ENCODE measurements at regions not wholly inside any gene's neighbourhood (a gene's known extent, or its start where the extent isn't known, plus 50 kb on each side); places are given as distances from the start of the nearest gene placed in this dataset.
"Not testable (repeated sequence)": the region's sequence is repeated elsewhere in the genome, so short reads cannot be mapped to it uniquely, and the experiment has no call there.

- no peak for DNase-seq (ENCODE audit: low spot score)
Observed at GRCh38 chr13:58994777-58995176, 1169.0 kb downstream of the DIAPH3 start.

- DNase-seq (ENCODE audit: low spot score), result no peak
Observed at GRCh38 chr13:58998716-58999115, 1165.0 kb downstream of the DIAPH3 start.

- DNase-seq (ENCODE audit: low spot score), result no peak
Observed at GRCh38 chr13:58999851-59000250, 1163.9 kb downstream of the DIAPH3 start.

- DNase-seq (ENCODE audit: low spot score), result no peak
Observed at GRCh38 chr13:59000770-59001169, 1163.0 kb downstream of the DIAPH3 start.

GRCh38 chr13:59012731-59013130 lies 1151.0 kb downstream of the DIAPH3 start:
- DNase-seq (ENCODE audit: low spot score), result no peak

- no peak for DNase-seq (ENCODE audit: low spot score)
Observed at GRCh38 chr13:59016250-59016649, 1147.5 kb downstream of the DIAPH3 start.

GRCh38 chr13:59024434-59024833 lies 1139.3 kb downstream of the DIAPH3 start:
- DNase-seq (ENCODE audit: low spot score), result no peak

- peak; percentile 4 for DNase-seq (ENCODE audit: low spot score)
Observed at GRCh38 chr13:59034198-59034597, 1129.5 kb downstream of the DIAPH3 start.

- no peak for DNase-seq (ENCODE audit: low spot score)
Observed at GRCh38 chr13:59038824-59039223, 1124.9 kb downstream of the DIAPH3 start.

- DNase-seq (ENCODE audit: low spot score), result no peak
Observed at GRCh38 chr13:59043016-59043415, 1120.7 kb downstream of the DIAPH3 start.

GRCh38 chr13:59047546-59047945 lies 1116.2 kb downstream of the DIAPH3 start:
- no peak for DNase-seq (ENCODE audit: low spot score)

- no peak for DNase-seq (ENCODE audit: low spot score)
Observed at GRCh38 chr13:59061621-59062020, 1102.1 kb downstream of the DIAPH3 start.

GRCh38 chr13:59064042-59064441 lies 1099.7 kb downstream of the DIAPH3 start:
- no peak for DNase-seq (ENCODE audit: low spot score)

- DNase-seq (ENCODE audit: low spot score), result not testable (repeated sequence)
Observed at GRCh38 chr13:59076386-59076785, 1087.3 kb downstream of the DIAPH3 start.

- DNase-seq (ENCODE audit: low spot score), result no peak
Observed at GRCh38 chr13:59086147-59086546, 1077.6 kb downstream of the DIAPH3 start.

- no peak for DNase-seq (ENCODE audit: low spot score)
Observed at GRCh38 chr13:59088716-59089115, 1075.0 kb downstream of the DIAPH3 start.

- DNase-seq (ENCODE audit: low spot score), result peak; percentile 61
Observed at GRCh38 chr13:59094181-59094580, 1069.5 kb downstream of the DIAPH3 start.

- peak; percentile 24 for DNase-seq (ENCODE audit: low spot score)
Observed at GRCh38 chr13:59099182-59099974, 1064.3 kb downstream of the DIAPH3 start.

GRCh38 chr13:59103004-59103768 lies 1060.5 kb downstream of the DIAPH3 start:
- DNase-seq (ENCODE audit: low spot score), result no peak

- DNase-seq (ENCODE audit: low spot score), result peak; percentile 31
Observed at GRCh38 chr13:59111751-59112171, 1052.0 kb downstream of the DIAPH3 start.

- peak; percentile 97 for DNase-seq (ENCODE audit: low spot score)
Observed at GRCh38 chr13:59112221-59112718, 1051.5 kb downstream of the DIAPH3 start.

GRCh38 chr13:59119475-59119874 lies 1044.3 kb downstream of the DIAPH3 start:
- DNase-seq (ENCODE audit: low spot score), result no peak

- DNase-seq (ENCODE audit: low spot score), result no peak
Observed at GRCh38 chr13:59120297-59120843, 1043.4 kb downstream of the DIAPH3 start.

All from COLO829 (cell line).